ENCODE measurements at regions not wholly inside any gene's neighbourhood (a gene's known extent, or its start where the extent isn't known, plus 50 kb on each side); places are given as distances from the start of the nearest gene placed in this dataset.
"Not testable (repeated sequence)": the region's sequence is repeated elsewhere in the genome, so short reads cannot be mapped to it uniquely, and the experiment has no call there.

GRCh38 chrX:46325312-46325877 is 219.8 kb downstream of the ZNF674 start:
- H3K36me3 ChIP-seq = no peaks in the 10 kb centered on the region
- no peak overlapping the region for H3K27ac ChIP-seq
- no peak overlapping the region for H3K4me3 ChIP-seq
- ATAC-seq (no peak), DNase-seq (no peak)
- peaks cover 0 to 4% of the 10 kb centered on the region in 2 donors for H3K27me3 ChIP-seq
- no peak for TF ChIP-seq POLR2A (IDR thresholded peaks at IDR 0.05)
- TF ChIP-seq, protein P1, sequence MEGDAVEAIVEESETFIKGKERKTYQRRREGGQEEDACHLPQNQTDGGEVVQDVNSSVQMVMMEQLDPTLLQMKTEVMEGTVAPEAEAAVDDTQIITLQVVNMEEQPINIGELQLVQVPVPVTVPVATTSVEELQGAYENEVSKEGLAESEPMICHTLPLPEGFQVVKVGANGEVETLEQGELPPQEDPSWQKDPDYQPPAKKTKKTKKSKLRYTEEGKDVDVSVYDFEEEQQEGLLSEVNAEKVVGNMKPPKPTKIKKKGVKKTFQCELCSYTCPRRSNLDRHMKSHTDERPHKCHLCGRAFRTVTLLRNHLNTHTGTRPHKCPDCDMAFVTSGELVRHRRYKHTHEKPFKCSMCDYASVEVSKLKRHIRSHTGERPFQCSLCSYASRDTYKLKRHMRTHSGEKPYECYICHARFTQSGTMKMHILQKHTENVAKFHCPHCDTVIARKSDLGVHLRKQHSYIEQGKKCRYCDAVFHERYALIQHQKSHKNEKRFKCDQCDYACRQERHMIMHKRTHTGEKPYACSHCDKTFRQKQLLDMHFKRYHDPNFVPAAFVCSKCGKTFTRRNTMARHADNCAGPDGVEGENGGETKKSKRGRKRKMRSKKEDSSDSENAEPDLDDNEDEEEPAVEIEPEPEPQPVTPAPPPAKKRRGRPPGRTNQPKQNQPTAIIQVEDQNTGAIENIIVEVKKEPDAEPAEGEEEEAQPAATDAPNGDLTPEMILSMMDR (IDR thresholded peaks at IDR 0.05) = no peak
- no peaks in the 10 kb centered on the region for H3K9me3 ChIP-seq
- no peaks in the 10 kb centered on the region for H3K4me1 ChIP-seq
- intact Hi-C loops (cut with DNase I) = no loop called here
- 44% methylated on average over 5 of the region's 5 CpGs for WGBS (ENCODE audit: insufficient coverage, low coverage, low lambda C conversion rate, missing lambda C conversion rate)

DNA sequence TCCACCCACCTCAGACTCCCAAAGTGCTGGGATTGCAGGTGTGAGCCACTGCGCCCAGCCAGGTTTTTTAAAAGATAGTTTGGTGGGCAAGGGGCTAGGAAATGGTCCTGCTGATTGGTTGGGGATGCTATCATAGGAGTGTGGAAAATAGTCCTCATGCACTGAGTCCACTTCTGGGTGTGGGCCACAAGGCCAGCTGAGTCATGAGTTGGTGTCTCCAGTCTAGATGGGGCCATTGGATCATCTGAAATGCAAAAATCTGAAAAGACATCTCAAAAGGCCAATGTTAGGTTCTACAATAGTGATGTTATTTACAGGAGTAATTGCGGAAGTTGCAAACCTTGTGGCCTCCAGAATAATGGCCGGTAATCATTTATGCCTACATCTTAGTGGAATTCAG is 221.1 kb downstream of the ZNF674 start:
- intact Hi-C loops (cut with DNase I) = no loop called here
- Histone ChIP-seq H3K36me3 (no peaks in the 10 kb centered on the region), H3K27me3 (peaks cover 0 to 4% of the 10 kb centered on the region in 2 donors), H3K27ac (no peak overlapping the region), H3K4me1 (no peaks in the 10 kb centered on the region), H3K9me3 (no peaks in the 10 kb centered on the region), H3K4me3 (no peak overlapping the region)
- no peak for ATAC-seq
- 85% methylated on average over 3 of the region's 3 CpGs for WGBS (ENCODE audit: insufficient coverage, low coverage, low lambda C conversion rate, missing lambda C conversion rate)
- TF ChIP-seq, protein P1 (IDR thresholded peaks at IDR 0.05) = no peak
- no peak for TF ChIP-seq POLR2A (IDR thresholded peaks at IDR 0.05)
- DNase-seq = no peak

DNA sequence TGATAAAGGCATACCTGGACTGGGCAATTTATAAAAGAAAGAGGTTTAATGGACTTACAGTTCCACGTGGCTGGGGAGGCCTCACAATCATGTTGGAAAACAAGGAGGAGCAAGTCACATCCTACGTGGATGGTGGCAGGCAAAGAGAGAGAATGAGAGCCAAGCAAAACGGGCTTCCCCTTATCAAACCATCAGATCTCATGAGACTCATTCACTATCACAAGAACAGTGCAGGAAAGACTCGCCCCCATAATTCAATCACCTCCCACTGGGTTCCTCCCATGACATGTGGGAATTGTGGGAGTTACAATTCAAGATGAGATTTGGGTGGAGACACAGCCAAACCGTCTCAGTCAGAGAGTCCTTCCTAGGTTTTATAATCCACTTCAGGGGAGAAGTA is 222.3 kb downstream of the ZNF674 start:
- 23% methylated on average over 5 of the region's 5 CpGs for WGBS (ENCODE audit: insufficient coverage, low coverage, low lambda C conversion rate, missing lambda C conversion rate)
- H3K4me1 ChIP-seq; H3K27me3 ChIP-seq; H3K36me3 ChIP-seq; H3K4me3 ChIP-seq; H3K9me3 ChIP-seq; ATAC-seq; intact Hi-C loops (cut with DNase I); H3K27ac ChIP-seq; DNase-seq: not testable (repeated sequence)

GRCh38 chrX:46321676-46322075 is 223.5 kb downstream of the ZNF674 start:
- peaks cover 0 to 4% of the 10 kb centered on the region in 2 donors for H3K27me3 ChIP-seq
- no peaks in the 10 kb centered on the region for H3K36me3 ChIP-seq
- H3K9me3 ChIP-seq = no peaks in the 10 kb centered on the region
- TF ChIP-seq, protein P1 (IDR thresholded peaks at IDR 0.05) = no peak
- no peak for TF ChIP-seq POLR2A (IDR thresholded peaks at IDR 0.05)
- DNase-seq (no peak), ATAC-seq (no peak)
- H3K27ac ChIP-seq = no peak overlapping the region
- no peaks in the 10 kb centered on the region for H3K4me1 ChIP-seq
- H3K4me3 ChIP-seq = no peak overlapping the region
- intact Hi-C loops (cut with DNase I) = no loop called here

- no peak for ATAC-seq
- 25% methylated on average over 1 of the region's 1 CpG for WGBS (ENCODE audit: insufficient coverage, low coverage, low lambda C conversion rate, missing lambda C conversion rate)
- peaks cover 0 to 4% of the 10 kb centered on the region in 2 donors for H3K27me3 ChIP-seq
- TF ChIP-seq, protein P1 (IDR thresholded peaks at IDR 0.05) = no peak
- no peak for TF ChIP-seq POLR2A (IDR thresholded peaks at IDR 0.05)
- H3K36me3 ChIP-seq = no peaks in the 10 kb centered on the region
- no peaks in the 10 kb centered on the region for H3K9me3 ChIP-seq
- H3K4me3 ChIP-seq = no peak overlapping the region
- H3K4me1 ChIP-seq = no peaks in the 10 kb centered on the region
- no peak for DNase-seq
- no peak overlapping the region for H3K27ac ChIP-seq
- intact Hi-C loops (cut with DNase I) = no loop called here
Measured at GRCh38 chrX:46319750-46320149, 225.5 kb downstream of the ZNF674 start.
